Breast epithelium (tissue), 3 donors: ENCODE measurements at regions not wholly inside any gene's neighbourhood (a gene's known extent, or its start where the extent isn't known, plus 50 kb on each side); places are given as distances from the start of the nearest gene placed in this dataset.

Source experiments
- POLR2A ChIP-seq: fragments of 450-650 bp; IDR thresholded peaks from one replicate; pipeline ENCODE4 v1.6.1; 2016; ENCODE audit warnings: antibody characterized with exemption, mild to moderate bottlenecking, moderate library complexity
- TF ChIP-seq, protein P1 (sequence below), 3 donors: fragments of 450-650 bp; IDR thresholded peaks; one replicate each; pipeline ENCODE4 v1.5.1; 2016 to 2017; ENCODE audit warnings: antibody characterized with exemption in 3 of 3, mild to moderate bottlenecking in 3 of 3, moderate library complexity in 3 of 3

DNA sequence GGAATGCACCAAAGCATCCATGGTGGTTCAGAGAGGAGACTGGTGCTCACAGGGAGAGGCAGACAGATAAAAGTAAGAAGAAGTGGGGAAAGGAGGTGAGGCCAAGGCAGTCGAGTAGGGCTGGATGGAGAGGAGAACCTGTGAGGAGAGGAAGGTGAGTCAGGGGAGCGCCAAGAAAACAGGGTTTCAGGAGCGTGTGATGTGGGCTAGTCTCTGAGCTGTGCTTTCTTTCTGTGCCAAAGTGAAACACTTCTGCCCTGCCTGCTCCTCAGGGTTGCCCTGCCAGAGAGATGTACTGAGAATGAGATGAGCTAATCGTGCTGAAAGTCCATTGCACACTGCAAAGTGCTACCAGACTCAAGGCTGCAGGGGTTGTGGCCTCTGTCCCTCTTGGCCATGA, 310.7 kb upstream of the CCL2 start:
- TF ChIP-seq, protein P1, sequence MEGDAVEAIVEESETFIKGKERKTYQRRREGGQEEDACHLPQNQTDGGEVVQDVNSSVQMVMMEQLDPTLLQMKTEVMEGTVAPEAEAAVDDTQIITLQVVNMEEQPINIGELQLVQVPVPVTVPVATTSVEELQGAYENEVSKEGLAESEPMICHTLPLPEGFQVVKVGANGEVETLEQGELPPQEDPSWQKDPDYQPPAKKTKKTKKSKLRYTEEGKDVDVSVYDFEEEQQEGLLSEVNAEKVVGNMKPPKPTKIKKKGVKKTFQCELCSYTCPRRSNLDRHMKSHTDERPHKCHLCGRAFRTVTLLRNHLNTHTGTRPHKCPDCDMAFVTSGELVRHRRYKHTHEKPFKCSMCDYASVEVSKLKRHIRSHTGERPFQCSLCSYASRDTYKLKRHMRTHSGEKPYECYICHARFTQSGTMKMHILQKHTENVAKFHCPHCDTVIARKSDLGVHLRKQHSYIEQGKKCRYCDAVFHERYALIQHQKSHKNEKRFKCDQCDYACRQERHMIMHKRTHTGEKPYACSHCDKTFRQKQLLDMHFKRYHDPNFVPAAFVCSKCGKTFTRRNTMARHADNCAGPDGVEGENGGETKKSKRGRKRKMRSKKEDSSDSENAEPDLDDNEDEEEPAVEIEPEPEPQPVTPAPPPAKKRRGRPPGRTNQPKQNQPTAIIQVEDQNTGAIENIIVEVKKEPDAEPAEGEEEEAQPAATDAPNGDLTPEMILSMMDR (IDR thresholded peaks at IDR 0.05) = no peak
- no peak for TF ChIP-seq POLR2A
